PC-9 (cell line): ENCODE measurements at regions not wholly inside any gene's neighbourhood (a gene's known extent, or its start where the extent isn't known, plus 50 kb on each side); places are given as distances from the start of the nearest gene placed in this dataset.
A peak's percentile ranks its signal among the peaks of the same experiment; 100 is the strongest.

ENCODE experiments used
- BruUV-seq: library from RNA; stranded (reverse); fragments of 400-500 nt; replicated peaks from 2 replicates; lab custom pipeline; 2021; lab: Mats Ljungman, UMichigan
- CTCF ChIA-PET: fragments of 300-600 bp; sonication (Branson Sonifier 250); formaldehyde crosslinking; loops from one replicate; lab custom pipeline; 2022; ENCODE audit warnings: antibody characterized with exemption; lab: Charles Lee
- POLR2A ChIA-PET: fragments of 300-600 bp; sonication (Branson Sonifier 250); formaldehyde crosslinking; loops from one replicate; lab custom pipeline; 2022; ENCODE audit warnings: antibody characterized with exemption; ENCODE audit not compliant: unreplicated experiment; lab: Charles Lee
- DNase-seq, 2 experiments: peaks; one replicate each; pipeline versions ENCODE4 v3.0.0 to v3.0.0-alpha.2; 2015 to 2022; ENCODE audit warnings: mixed read lengths in 1 of 2
- H2AFZ ChIP-seq: fragments of 200-600 bp; sonication (generic); 2 replicates; pipeline ENCODE4 v1.8.1; 2017; ENCODE audit warnings: antibody characterized with exemption
- H3F3A ChIP-seq: fragments of 200-600 bp; sonication (generic); 2 replicates; pipeline ENCODE4 v1.8.1; 2017; ENCODE audit warnings: antibody characterized with exemption, mild to moderate bottlenecking, low read depth; ENCODE audit not compliant: insufficient read depth
- H3K27ac ChIP-seq: fragments of 200-600 bp; sonication (generic); 2 replicates; pipeline ENCODE4 v1.6.1; 2016; ENCODE audit warnings: mixed run types
- H3K27me3 ChIP-seq: fragments of 200-600 bp; sonication (generic); 2 replicates; pipeline ENCODE4 v1.6.1; 2016; ENCODE audit warnings: low read depth, mixed run types; ENCODE audit not compliant: insufficient read depth
- H3K36me3 ChIP-seq: fragments of 200-600 bp; sonication (generic); 2 replicates; pipeline ENCODE4 v1.6.1; 2016; ENCODE audit warnings: low read depth, mixed run types
- H3K4me1 ChIP-seq: fragments of 200-600 bp; sonication (generic); replicated peaks from 2 replicates; pipeline ENCODE4 v1.6.1; 2016; ENCODE audit warnings: mixed run types; ENCODE audit not compliant: insufficient read depth
- H3K4me2 ChIP-seq: fragments of 200-600 bp; sonication (generic); 2 replicates; pipeline ENCODE4 v1.6.1; 2017; ENCODE audit warnings: mixed run types
- H3K4me3 ChIP-seq: fragments of 200-600 bp; sonication (generic); 2 replicates; pipeline ENCODE4 v1.6.1; 2016; ENCODE audit warnings: mixed run types
- H3K79me2 ChIP-seq: fragments of 200-600 bp; sonication (generic); 2 replicates; pipeline ENCODE4 v1.6.1; 2017; ENCODE audit warnings: low read depth, mixed run types
- H3K9me2 ChIP-seq: fragments of 200-600 bp; sonication (generic); 2 replicates; pipeline ENCODE4 v1.8.1; 2017; ENCODE audit warnings: mild to moderate bottlenecking; ENCODE audit not compliant: insufficient read depth
- H3K9me3 ChIP-seq: fragments of 200-600 bp; sonication (generic); 2 replicates; pipeline ENCODE4 v1.8.1; 2016; ENCODE audit warnings: low read depth; ENCODE audit not compliant: insufficient read depth
- H4K20me1 ChIP-seq: fragments of 200-600 bp; sonication (generic); 2 replicates; pipeline ENCODE4 v1.8.1; 2017; ENCODE audit not compliant: insufficient read depth
- EZH2 ChIP-seq: fragments of 200-600 bp; sonication (generic); IDR thresholded peaks from 2 replicates; pipeline ENCODE4 v1.8.0; 2017; ENCODE audit warnings: antibody characterized with exemption, low read depth
- intact Hi-C: fragments of 100-400 bp; cut with micrococcal nuclease; formaldehyde crosslinking; loops from one replicate; pipeline ENCODE4 v1.10.0; 2022; ENCODE audit not compliant: unreplicated experiment
- TF ChIP-seq, protein P1 (sequence below): fragments of 200-600 bp; sonication (generic); conservative IDR thresholded peaks from 2 replicates; pipeline ENCODE4 v1.6.1; 2017; ENCODE audit warnings: mixed run types, antibody characterized with exemption, mild to moderate bottlenecking, moderate library complexity

GRCh38 chr12:14259481-14260010 lies 105.9 kb upstream of the ATF7IP start:
- intact Hi-C loops = loop anchor here (1.0 kb wide), 2 partner anchors 19 to 106 kb away; partner anchors contain the start of gene ATF7IP
- Histone ChIP-seq H3K4me2 (no peak overlapping the region), H3F3A (peaks cover 19% of the 10 kb centered on the region), H3K9me2 (no peaks in the 10 kb centered on the region), H3K4me1 (peaks cover 44% of the 10 kb centered on the region), H4K20me1 (no peaks in the 10 kb centered on the region), H3K27ac (no peak overlapping the region), H3K9me3 (peaks cover 4% of the 10 kb centered on the region; the same call in 1 of the 2 replicates), H3K4me3 (no peak overlapping the region), H3K36me3 (no peaks in the 10 kb centered on the region), H3K79me2 (no peaks in the 10 kb centered on the region), H3K27me3 (no peaks in the 10 kb centered on the region), H2AFZ (no peak overlapping the region)
- TF ChIP-seq, protein P1, sequence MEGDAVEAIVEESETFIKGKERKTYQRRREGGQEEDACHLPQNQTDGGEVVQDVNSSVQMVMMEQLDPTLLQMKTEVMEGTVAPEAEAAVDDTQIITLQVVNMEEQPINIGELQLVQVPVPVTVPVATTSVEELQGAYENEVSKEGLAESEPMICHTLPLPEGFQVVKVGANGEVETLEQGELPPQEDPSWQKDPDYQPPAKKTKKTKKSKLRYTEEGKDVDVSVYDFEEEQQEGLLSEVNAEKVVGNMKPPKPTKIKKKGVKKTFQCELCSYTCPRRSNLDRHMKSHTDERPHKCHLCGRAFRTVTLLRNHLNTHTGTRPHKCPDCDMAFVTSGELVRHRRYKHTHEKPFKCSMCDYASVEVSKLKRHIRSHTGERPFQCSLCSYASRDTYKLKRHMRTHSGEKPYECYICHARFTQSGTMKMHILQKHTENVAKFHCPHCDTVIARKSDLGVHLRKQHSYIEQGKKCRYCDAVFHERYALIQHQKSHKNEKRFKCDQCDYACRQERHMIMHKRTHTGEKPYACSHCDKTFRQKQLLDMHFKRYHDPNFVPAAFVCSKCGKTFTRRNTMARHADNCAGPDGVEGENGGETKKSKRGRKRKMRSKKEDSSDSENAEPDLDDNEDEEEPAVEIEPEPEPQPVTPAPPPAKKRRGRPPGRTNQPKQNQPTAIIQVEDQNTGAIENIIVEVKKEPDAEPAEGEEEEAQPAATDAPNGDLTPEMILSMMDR = no peak
- no peak for TF ChIP-seq EZH2
- no TSS peak for BruUV-seq
- DNase-seq = no peak
- CTCF ChIA-PET = interaction anchor here (0.6 to 0.7 kb wide), 2 partner anchors 54 to 254 kb away, joined by 3 to 4 read pairs; no protein-coding TSS in a partner anchor
- POLR2A ChIA-PET = no interaction called here

GRCh38 chr12:14260011-14260993 lies 105.2 kb upstream of the ATF7IP start:
- TSS peak; percentile 28 for BruUV-seq
- Histone ChIP-seq H4K20me1 (no peaks in the 10 kb centered on the region), H3K4me2 (peak overlapping the region; percentile 15; the same call in 1 of the 2 replicates), H3K36me3 (no peaks in the 10 kb centered on the region), H3K9me2 (no peaks in the 10 kb centered on the region), H3K27me3 (no peaks in the 10 kb centered on the region), H2AFZ (no peak overlapping the region; the same call in 1 of the 2 replicates), H3F3A (peaks cover 19% of the 10 kb centered on the region), H3K4me1 (peaks cover 44% of the 10 kb centered on the region), H3K9me3 (peaks cover 8% of the 10 kb centered on the region; the same call in 1 of the 2 replicates), H3K79me2 (no peaks in the 10 kb centered on the region), H3K27ac (peak overlapping the region; percentile 22; the same call in 1 of the 2 replicates), H3K4me3 (no peak overlapping the region)
- intact Hi-C loops = loop anchor here (1.0 kb wide), 2 partner anchors 20 to 105 kb away; partner anchors contain the start of gene ATF7IP
- peak; percentile 60 to 94 for DNase-seq
- ChIA-PET POLR2A (interaction anchor here (0.7 kb wide), 1 partner anchor 105 kb away, joined by 4 read pairs; the partner anchor contains the start of gene ATF7IP), CTCF (interaction anchor here (0.6 to 0.7 kb wide), 2 partner anchors 53 to 254 kb away, joined by 3 to 4 read pairs; no protein-coding TSS in a partner anchor)
- TF ChIP-seq, protein P1 = no peak
- TF ChIP-seq EZH2 = no peak

- POLR2A ChIA-PET = interaction anchor here (0.7 kb wide), 1 partner anchor 105 kb away, joined by 4 read pairs; the partner anchor contains the start of gene ATF7IP
- Histone ChIP-seq H3K9me3 (peaks cover 8% of the 10 kb centered on the region; the same call in 1 of the 2 replicates), H3K27me3 (no peaks in the 10 kb centered on the region), H3K36me3 (no peaks in the 10 kb centered on the region), H3K9me2 (no peaks in the 10 kb centered on the region), H3F3A (peaks cover 19% of the 10 kb centered on the region), H3K27ac (no peak overlapping the region), H4K20me1 (no peaks in the 10 kb centered on the region), H2AFZ (no peak overlapping the region), H3K79me2 (no peaks in the 10 kb centered on the region), H3K4me3 (no peak overlapping the region), H3K4me2 (peak overlapping the region; percentile 15; the same call in 1 of the 2 replicates), H3K4me1 (peaks cover 42% of the 10 kb centered on the region)
- BruUV-seq = TSS peak; percentile 63
- TF ChIP-seq, protein P1 = no peak
- no peak for TF ChIP-seq EZH2
- CTCF ChIA-PET = no interaction called here
- no peak for DNase-seq
- intact Hi-C loops = no loop called here
Measured at GRCh38 chr12:14261096-14261495, 104.4 kb upstream of the ATF7IP start.
